HG03066 (cell line): ENCODE measurements at regions not wholly inside any gene's neighbourhood (a gene's known extent, or its start where the extent isn't known, plus 50 kb on each side); places are given as distances from the start of the nearest gene placed in this dataset.
"Not testable (repeated sequence)": the region's sequence is repeated elsewhere in the genome, so short reads cannot be mapped to it uniquely, and the experiment has no call there.

Experiments used
- ATAC-seq: cut with Tn5 transposase; IDR thresholded peaks from one replicate; pipeline ENCODE4 v1.9.1; 2021; ENCODE audit warnings: low read depth; ENCODE audit not compliant: unreplicated experiment

GRCh38 chr7:119745280-119745679 lies 527.7 kb upstream of the KCND2 start:
- not testable (repeated sequence) for ATAC-seq

GRCh38 chr7:119748251-119748860 lies 524.6 kb upstream of the KCND2 start:
- no peak for ATAC-seq

- ATAC-seq, result no peak
Observed at GRCh38 chr7:119748991-119749390, 524.0 kb upstream of the KCND2 start.

- ATAC-seq, result no peak
Observed at GRCh38 chr7:119756687-119757086, 516.3 kb upstream of the KCND2 start.

GRCh38 chr7:119758254-119758653 lies 514.7 kb upstream of the KCND2 start:
- ATAC-seq, result no peak

GRCh38 chr7:119761776-119762175 lies 511.2 kb upstream of the KCND2 start:
- no peak for ATAC-seq

GRCh38 chr7:119782286-119782685 lies 490.7 kb upstream of the KCND2 start:
- ATAC-seq, result no peak

- ATAC-seq, result no peak
Observed at GRCh38 chr7:119783799-119784198, 489.2 kb upstream of the KCND2 start.

GRCh38 chr7:119802147-119802546 lies 470.8 kb upstream of the KCND2 start:
- no peak for ATAC-seq

- no peak for ATAC-seq
Observed at GRCh38 chr7:119825091-119825655, 447.8 kb upstream of the KCND2 start.

GRCh38 chr7:119826547-119826946 lies 446.4 kb upstream of the KCND2 start:
- ATAC-seq, result no peak

- no peak for ATAC-seq
Observed at GRCh38 chr7:119838444-119838843, 434.5 kb upstream of the KCND2 start.

GRCh38 chr7:119842337-119842736 lies 430.6 kb upstream of the KCND2 start:
- no peak for ATAC-seq

GRCh38 chr7:119842786-119843185 lies 430.2 kb upstream of the KCND2 start:
- ATAC-seq, result no peak

- ATAC-seq, result no peak
Observed at GRCh38 chr7:119861385-119861784, 411.6 kb upstream of the KCND2 start.

GRCh38 chr7:119868387-119868786 lies 404.6 kb upstream of the KCND2 start:
- ATAC-seq, result no peak

- ATAC-seq, result no peak
Observed at GRCh38 chr7:119879835-119880234, 393.1 kb upstream of the KCND2 start.

- no peak for ATAC-seq
Observed at GRCh38 chr7:119886007-119886406, 387.0 kb upstream of the KCND2 start.

- ATAC-seq, result not testable (repeated sequence)
Observed at GRCh38 chr7:119886525-119886924, 386.4 kb upstream of the KCND2 start.

GRCh38 chr7:119888251-119888650 lies 384.7 kb upstream of the KCND2 start:
- ATAC-seq, result no peak

- ATAC-seq, result no peak
Observed at GRCh38 chr7:119890631-119891030, 382.3 kb upstream of the KCND2 start.

- ATAC-seq, result no peak
Observed at GRCh38 chr7:119895320-119895719, 377.7 kb upstream of the KCND2 start.

GRCh38 chr7:119896386-119896785 lies 376.6 kb upstream of the KCND2 start:
- ATAC-seq, result no peak
